Activated CD4-positive, alpha-beta T cell treated with anti-CD3 and anti-CD28 coated beads, Interleukin-2, Interleukin-6, amounts not matched to agents 100 ng/mL and 50 ng/mL, durations not matched to agents 16 hours and 8 hours (primary cell): ENCODE measurements at regions not wholly inside any gene's neighbourhood (a gene's known extent, or its start where the extent isn't known, plus 50 kb on each side); places are given as distances from the start of the nearest gene placed in this dataset.

Experiments used
- DNase-seq: peaks from one replicate; pipeline ENCODE4 v3.0.0-alpha.2; 2020

DNA sequence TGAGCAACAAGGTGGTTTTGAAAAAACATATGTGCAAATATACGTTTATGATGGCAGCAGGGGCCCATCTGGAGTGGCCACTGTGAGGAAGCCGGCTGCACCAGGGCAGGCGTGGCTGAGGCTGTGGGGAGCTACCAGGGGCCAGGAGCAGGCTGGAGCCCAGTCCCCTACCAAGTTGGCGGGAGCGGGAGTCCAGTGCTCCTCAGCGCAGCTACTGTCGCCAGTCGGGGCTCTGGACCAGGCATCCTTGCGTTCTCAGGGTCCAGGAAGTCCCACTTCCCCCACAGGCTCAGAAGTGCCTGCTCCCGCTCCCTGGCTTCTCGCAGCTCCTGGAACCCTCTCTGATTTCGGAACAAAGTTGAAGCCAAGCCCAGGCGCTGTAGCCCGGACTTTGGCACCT lies 1377.5 kb upstream of the FLRT2 start:
- DNase-seq = no peak

DNA sequence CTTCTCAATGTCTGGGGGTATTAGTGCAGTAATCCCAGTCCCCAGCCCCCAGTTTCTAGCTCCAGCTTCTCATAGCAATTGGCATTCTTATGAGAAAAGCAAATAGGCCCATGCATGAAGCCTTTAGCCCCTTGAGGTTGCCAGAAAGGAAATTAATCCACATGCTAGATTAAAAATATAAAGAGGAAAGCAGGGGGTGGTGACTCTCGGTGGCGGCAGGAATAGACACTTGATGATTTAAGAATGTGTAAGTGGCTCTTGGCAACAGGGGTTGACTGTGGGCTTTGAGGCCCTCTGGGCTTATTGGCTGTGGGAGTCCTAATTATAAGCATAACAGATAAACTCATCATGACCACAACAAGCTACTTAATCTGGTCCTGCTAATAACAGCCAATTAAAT lies 1367.3 kb upstream of the FLRT2 start:
- DNase-seq = no peak

DNA sequence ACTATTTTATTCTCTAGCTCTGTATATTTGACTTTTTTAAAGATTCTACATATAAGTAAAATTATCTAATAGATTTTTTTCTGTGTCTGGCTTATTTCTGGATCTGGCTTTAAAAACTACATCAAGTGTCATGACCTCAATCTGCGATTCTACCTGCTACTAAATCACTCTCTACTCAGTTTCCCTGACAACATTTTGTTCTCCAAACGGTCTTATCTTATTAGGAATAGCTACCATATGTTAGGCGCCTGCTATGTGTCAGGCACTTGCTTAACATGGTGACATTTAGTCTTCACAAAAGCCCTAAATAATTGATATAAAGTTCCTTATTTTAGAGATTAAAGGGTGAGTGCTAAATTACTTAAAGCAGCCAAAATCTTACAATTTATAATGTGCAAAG lies 1362.9 kb upstream of the FLRT2 start:
- DNase-seq = no peak

DNA sequence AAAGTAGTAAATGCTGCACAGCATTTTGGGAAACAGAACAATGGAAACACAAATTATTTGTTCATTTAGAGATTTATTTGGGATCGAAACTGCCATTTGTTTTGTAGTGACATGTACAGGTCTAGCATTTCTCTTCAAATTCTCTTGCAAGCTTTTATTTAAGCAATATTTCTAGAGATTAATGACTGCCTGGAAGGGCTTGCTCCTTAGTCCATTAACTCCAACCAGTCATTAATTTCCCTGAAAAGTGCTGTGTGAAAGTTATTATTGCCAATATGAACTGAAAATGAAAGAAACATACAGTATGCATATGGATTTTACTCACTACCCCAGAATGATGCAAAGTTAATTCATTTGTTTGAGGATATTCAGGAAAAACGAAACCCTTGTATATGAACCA lies 1349.6 kb upstream of the FLRT2 start:
- DNase-seq = no peak

DNA sequence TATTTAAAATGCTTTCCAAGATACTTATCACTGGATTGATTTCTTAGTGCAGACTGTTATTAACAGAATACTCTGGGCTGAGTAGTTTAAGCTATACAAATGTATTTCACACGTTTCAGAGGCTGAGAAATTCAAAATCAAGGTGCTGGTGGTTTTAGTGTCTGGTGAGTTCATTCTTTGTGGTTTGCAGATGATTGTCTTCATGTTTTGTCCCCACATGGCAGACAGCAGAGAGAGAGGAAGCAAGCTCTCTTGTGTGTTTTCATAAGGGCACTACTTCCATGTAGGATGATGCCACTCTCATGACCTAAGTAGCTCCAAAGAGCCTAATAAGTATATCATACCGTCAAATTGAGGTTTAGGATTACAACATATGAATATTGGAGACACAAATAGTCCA lies 1348.9 kb upstream of the FLRT2 start:
- no peak for DNase-seq

DNA sequence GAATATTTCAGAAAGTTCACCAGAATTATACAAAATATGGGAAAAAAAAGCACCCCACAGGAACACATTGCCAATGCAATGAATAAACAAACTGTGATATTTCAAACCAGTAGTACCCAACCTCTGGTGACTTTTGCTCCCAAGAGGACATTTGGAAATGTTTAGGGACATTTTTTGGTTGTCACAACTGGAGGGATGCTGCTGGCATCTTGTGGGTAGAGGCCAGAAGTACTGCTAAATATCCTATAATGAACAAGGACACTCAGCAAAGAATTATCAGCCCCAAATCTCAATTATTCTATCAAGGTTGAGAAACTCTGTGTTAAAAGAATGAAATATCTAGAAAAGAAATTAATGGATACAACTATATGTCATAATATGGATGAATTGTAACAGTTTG lies 1334.4 kb upstream of the FLRT2 start:
- DNase-seq = no peak

DNA sequence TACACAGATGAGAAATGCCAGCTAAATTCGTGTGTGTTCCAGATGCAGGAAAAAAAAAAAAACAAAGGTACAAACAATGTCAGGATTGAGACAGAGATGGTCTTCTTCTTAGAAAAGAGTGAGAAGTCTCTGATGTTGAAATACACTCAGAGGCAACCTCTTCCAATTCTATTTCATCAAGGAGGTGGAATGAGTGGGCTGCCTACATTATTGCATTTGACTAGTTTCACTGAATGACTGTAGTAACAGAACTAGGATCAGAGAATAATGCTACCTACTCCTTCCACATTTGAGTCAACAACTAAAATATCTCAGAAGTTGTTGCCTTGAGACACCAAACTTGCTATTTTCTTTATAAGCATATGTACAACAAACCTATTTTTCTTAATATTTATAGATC lies 1332.2 kb upstream of the FLRT2 start:
- no peak for DNase-seq

DNA sequence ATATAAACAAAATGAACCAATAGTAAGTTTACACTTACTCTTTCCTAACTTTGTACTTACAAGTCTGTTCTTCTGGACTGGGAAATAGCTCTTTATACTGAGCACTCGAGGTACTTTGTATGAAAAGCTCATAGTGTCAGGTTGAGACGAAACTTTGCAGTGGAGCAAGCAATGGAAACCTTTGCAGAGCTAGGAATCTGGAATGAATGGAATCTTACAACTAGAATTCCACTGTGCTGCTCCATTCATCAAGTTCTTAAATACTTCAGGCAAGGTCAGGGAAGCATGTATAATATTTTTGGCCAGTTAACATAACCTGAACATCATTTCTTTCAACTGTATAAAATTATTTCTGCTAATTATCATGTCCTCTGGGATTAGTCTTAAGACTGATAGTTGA lies 1327.5 kb upstream of the FLRT2 start:
- DNase-seq = no peak

DNA sequence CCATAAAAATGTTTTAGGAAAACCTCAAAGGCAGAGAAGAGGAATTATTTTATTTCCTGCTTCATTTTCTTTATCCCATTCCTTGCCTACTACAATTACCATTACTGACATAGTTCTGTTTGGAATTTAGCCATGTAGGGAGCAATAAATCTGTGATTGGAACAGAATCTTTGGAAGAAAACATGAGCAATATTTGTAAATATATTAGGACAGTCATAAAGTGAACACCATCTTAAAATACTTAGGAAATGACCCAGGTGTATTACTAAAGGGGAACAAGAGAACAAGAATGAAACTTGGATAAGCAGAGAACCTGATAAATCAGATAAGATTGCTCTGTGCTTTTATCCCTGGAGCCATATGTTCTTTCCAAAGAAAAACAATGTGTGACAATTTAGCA lies 1326.0 kb upstream of the FLRT2 start:
- DNase-seq = no peak

DNA sequence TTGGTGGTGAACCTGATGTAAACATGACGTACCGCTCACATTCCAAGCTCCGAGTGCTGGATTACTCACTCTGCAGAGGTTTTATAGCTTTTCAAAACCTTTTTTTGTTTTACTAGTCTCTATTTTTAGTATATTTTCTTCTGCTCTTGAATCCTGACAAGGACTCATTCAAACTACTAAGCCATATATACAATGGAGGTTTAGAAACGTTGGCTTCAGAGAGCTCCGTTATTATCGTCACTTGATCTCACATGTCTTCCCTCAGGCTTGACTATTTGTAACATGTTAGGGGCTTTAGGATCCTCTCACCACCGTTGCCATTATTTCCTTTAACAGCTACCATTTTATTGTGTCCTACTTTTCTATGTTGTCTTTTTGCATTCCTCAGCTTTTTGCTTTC lies 1321.5 kb upstream of the FLRT2 start:
- DNase-seq = no peak

DNA sequence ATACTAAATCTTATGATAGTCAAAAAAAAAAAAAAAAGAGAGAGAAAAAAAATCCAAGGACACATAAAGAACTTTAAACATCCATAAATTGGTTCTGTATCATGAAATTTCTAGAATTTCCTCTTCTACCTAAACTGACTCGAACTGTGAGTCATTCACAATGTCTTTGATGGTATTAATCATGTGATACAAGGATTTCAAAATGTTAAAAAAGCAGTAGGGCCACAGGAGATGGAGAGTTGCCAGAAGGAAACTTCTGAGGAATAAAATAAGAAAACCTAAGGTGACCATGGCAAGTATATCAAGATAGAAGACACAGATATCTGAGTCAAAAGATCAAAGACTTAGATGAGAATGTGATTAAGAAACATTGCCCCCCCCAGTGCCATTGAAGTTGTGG lies 1320.9 kb upstream of the FLRT2 start:
- no peak for DNase-seq

DNA sequence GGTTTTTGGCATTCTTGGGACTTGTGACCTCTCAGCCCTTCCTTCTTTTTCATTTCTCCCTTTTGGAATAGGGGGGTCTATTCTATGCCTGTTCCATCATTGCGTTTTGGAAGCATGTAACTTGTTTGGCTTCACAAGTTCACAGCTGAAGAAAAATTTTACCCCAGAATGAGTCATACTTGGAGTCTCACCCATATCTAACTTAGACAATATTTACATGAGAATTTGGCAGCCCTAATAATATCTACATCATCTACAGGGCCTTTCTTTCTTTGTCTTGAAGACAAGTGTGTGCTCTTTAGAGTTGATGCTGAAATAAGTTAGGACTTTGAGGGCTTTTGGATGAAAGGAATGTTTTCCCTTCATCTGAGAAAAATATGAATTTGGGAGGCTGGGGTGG lies 1312.9 kb upstream of the FLRT2 start:
- DNase-seq = no peak

DNA sequence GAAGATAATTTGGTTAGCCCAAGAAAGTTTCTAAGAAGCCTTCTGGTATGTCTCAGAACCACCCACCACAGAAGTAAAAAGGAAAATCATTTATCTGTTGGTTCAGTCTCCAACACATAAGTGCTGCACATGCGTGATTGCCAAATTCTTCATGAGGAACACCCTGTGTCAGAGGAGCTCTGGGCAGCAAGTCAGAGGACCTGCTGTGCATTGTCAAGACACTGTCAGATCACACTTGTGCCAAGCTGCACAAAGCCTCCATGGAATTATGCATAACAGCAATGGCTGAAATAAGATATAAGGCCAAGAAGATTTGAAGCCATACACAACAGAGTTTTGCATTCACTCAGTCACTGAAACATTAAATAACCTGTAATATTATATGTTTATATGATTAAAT lies 1304.7 kb upstream of the FLRT2 start:
- no peak for DNase-seq

DNA sequence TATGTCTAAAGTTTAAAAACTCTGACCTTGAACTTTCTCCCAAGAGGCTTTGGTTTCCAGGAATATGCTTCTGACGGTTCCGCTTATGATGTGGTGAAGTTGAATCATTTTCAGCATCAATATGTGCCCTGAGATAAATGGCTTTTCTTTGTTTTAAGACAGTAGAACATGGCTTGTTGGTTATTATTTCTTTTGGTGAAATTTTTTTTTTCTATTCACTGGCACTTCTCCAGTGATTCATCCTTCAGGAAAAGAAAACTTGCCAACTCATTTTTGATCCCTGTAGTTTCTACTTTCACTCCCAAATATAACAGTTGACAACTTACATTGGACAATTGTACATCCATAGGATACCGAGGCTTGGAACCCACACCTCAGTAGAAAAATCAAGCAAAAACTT lies 1301.2 kb upstream of the FLRT2 start:
- no peak for DNase-seq

DNA sequence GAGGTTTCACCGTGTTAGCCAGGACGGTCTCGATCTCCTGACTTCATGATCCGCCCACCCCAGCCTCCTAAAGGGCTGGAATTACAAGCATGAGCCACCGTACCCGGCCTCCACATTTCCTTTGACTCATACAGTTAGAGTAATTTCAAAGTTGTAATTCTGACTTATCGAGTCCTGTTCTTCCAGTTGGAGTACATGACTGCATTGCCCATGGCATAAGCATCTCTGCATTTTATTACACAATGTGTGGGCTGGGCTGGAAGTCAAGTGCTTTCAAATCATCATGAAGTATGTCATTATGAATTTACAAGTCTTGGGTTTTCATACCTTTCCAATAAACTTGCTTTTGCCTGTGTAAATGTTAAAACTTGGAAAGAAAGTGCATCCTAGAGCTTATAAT lies 1295.7 kb upstream of the FLRT2 start:
- DNase-seq = no peak

DNA sequence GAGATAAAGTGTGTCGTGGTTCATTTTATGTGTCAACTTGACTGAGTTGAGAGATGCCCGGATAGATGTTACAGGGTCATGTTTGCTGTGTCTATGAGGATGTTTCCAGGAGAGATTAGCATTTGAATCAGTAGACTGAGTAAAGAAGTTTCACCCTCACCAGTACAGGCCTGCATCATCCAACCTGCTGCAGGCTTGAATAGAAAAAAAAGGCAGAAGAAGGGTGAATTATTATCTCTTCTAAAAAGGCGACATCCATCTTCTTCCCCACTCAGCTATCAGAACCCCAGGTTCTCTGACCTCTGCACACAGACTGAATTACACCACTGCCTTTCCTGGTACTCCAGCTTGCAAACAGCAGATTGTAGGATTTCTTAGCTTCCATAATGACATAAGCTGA lies 1293.7 kb upstream of the FLRT2 start:
- no peak for DNase-seq

DNA sequence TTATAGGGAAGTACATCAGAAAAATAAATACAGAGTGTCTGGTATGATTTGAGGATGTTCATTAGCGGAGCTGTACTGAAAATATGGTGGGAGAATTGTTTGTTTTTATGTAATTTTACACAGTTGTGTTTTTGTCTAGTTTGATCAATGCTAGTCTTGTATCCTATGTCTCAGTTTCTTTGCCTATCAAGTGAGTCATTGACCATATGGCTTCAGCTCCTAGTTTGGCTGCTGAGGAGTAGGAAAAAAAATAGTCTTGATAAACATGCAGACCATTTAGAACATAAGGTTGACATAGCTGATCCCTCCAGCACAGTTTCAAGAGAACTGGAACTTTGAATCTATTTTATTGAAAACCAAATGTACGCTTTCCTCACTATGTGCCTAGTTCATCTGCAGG lies 1292.1 kb upstream of the FLRT2 start:
- DNase-seq = no peak

DNA sequence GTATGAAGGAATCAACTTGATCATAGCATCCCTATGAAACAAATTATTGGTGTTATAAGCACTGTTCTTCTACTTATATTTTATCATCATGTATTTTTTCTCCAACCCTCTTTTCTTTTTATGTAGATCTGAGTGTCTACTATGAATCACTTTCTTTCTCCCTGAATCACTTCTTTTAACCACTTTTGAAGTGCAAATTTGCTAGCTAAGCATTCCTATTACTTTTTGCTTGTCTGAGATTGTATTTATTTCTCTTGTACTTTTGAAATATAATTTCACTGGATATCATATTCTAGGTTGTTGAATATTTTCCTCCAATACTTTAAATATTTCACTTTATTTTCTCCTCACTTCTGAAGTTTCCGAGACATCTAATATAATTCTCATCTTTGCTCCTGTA lies 1282.3 kb upstream of the FLRT2 start:
- DNase-seq = no peak

DNA sequence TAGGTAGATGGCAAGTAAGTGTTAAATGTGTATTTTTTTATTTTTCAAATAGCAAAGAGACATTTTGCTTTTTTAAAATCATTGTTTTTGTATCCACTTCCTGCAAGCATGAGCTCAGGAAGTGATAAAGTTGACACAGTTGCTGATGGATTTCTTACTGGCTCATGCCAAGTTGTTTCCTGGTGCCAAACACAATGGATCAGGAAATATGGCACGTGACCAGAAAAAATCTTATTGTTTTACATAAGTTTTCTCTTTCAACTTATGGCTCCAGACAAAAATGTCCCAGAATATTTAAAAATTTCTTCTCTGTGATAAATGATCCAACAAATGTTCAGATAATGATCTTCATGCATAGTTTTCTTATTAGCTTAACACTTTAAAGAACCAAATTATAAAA lies 1279.1 kb upstream of the FLRT2 start:
- DNase-seq = no peak

DNA sequence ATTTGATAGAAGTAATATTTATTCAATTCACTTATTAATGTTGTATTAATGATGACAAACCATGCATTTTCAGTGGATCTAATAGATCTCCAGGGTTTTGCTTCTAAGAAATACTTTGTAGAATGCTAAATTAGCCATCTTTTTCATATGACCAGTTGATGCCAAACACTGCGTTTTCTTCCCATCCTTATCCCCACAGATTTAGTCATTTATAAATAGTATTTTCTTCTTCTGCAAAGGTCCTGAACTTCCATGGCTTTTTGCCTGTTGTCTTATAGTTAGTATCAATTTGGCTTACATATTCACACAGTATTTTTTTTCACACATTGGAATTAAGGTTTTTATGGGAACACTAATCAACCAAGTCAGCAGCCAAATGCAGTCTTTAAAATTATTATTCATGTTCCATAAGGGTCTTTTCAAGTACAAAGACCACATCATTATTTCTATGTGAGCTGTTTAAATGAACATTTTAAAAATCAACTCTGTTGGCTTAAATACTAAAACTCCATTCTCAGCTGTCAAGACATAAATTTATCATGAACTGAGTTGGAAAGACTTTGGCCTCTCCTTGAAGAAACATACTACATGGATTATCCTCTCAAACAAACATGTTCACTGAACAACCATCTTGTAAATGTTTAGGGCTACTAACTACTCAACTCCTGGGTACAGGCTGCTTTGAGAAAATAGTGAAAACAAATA lies 1278.4 kb upstream of the FLRT2 start:
- no peak for DNase-seq

DNA sequence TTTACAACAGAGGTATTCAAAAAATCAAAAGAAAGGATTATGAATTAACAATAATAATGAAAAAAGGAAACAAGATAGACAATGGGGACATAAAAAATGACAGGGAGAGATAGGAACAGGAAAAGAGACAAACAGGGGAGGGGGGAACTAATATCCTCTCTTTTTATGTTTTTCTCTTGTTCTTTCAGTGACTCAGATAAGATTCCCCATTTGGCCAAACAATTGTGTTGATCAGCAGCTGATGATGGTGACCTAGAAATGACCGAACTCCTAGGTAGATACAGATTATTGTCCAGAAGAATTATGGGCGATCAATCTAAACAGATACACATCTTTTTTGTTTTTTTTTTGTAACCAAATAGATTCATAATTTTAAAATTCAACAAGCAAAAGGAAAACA lies 1277.2 kb upstream of the FLRT2 start:
- no peak for DNase-seq

DNA sequence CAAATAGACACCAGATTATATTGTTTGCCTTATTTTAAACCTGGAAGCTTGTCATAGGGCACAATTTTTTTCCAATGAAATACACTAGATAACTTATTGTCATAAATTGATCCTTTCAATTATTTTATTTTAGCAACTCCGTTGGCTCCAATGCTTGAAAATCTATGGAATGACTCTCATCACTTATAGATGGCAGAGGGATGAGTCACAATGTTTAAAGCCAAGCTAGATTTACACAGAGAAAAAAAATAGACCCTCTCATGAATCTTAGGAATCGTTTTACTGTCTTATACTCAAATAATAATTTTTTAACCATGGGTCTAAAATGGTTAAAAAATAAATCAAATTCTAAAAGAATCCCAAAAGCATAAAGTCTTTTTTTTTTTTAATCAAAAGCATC lies 1276.6 kb upstream of the FLRT2 start:
- no peak for DNase-seq

DNA sequence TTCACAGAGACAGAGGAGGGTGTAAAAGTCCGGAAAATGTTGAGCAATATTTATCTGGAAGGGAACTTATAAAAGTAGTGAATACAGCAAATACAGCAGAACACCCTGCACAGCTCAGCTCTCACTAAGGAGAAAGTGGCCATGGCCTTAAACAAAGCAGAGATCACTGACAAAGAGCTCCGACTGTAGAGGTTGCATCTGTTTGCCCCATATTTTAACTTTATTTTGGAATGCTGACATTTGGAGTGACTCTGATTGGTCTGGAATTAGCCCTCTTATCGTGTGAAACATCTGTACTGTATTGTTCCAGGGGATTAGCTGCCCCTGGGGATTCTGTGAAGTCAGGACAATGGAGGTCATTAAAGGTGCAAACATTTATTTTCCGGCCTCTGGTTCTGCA lies 1275.7 kb upstream of the FLRT2 start:
- no peak for DNase-seq

DNA sequence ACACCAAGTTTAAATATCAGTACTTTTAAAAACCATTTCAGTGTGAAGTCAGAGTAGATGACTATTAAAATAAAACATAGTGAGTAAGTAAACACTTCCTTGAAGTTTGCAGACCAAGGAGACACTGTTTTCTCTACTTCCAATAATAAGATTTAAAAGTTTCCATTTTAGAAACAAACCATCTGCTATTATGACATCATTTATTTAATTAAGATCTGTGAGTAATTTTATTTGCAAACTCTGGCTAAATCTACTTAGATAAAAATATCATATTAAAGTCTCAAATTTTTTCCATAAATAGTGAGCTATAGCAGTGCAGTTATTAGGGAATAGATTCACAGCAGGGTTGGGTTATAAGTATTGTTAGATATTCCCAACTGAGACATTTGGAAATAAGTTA lies 1267.0 kb upstream of the FLRT2 start:
- DNase-seq = no peak

DNA sequence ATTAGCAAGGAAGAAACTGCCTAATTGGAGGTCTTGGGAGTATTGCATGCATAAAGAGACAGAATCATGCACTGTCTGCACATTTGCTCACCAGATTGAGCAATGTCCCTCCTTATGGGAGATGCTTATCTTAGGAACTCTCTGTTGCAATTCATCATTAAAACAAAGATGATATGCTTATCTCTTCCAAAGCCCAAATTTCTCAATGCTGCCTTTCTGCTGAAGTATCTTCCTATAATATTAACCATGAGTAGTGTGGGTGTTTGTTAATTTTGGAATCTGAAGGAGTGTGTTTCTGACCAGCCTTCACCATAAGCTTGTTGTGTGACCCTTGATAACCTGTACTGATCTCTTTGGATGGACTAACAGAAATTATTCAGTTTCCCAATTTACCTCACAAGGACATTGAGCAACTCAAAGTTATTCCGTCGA lies 1257.6 kb upstream of the FLRT2 start:
- no peak for DNase-seq

DNA sequence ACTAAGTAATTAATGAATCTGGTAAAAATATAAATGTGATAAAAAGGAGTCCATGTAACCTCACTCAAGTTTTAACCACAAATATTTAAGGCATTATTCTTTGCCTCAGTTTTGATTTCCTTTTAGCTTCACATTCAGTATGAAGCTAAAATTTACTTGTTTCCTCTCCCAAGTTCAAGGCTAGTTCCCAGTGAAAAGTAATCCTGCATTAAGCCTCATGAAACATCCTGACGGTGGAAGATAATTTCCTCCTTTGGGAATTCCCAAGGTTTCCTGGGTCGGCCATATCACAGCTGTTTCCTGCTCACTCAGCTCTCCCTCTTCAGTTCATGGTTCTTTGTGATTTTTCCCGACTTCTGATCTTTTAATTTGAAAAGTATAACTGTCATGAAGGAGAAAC lies 1256.8 kb upstream of the FLRT2 start:
- no peak for DNase-seq
